Thoracic aorta (tissue), 2 donors: ENCODE measurements at regions not wholly inside any gene's neighbourhood (a gene's known extent, or its start where the extent isn't known, plus 50 kb on each side); places are given as distances from the start of the nearest gene placed in this dataset.

Experiments used
- ATAC-seq: fragments of 150-250 bp; one replicate; pipeline ENCODE4 v1.8.0; 2017; ENCODE audit warnings: low read depth; ENCODE audit not compliant: insufficient number of reproducible peaks, low FRiP score
- DNase-seq: peaks from one replicate; pipeline ENCODE4 v3.0.0-alpha.2; 2020; ENCODE audit warnings: low spot score
- H3K27ac ChIP-seq, 2 donors: fragments of 200-600 bp; sonication (generic); 1 replicate in 1 of 2; 2 replicates in 1 of 2; pipeline ENCODE4 v1.5.1; 2016; ENCODE audit warnings: mild to moderate bottlenecking in 2 of 2, moderate library complexity in 2 of 2
- H3K27me3 ChIP-seq: fragments of 200-600 bp; sonication (generic); replicated peaks from 2 replicates; pipeline ENCODE4 v1.6.0; 2016; ENCODE audit warnings: mild to moderate bottlenecking; ENCODE audit not compliant: insufficient read depth
- H3K36me3 ChIP-seq: fragments of 200-600 bp; sonication (generic); one replicate; pipeline ENCODE4 v1.5.1; 2016
- H3K4me1 ChIP-seq, 2 donors: fragments of 200-600 bp; sonication (generic); 1 replicate in 1 of 2; 2 replicates in 1 of 2; pipeline versions ENCODE4 v1.5.1 to v1.6.0; 2016; ENCODE audit warnings: low read depth in 2 of 2, mild to moderate bottlenecking in 1 of 2; ENCODE audit not compliant: control insufficient read depth in 1 of 2
- H3K4me3 ChIP-seq: fragments of 200-600 bp; sonication (generic); 2 replicates; pipeline ENCODE4 v1.5.1; 2016; ENCODE audit warnings: mild to moderate bottlenecking
- H3K9me3 ChIP-seq: fragments of 200-600 bp; sonication (generic); 2 replicates; pipeline ENCODE4 v1.5.1; 2016
- TF ChIP-seq, protein P1 (sequence below): fragments of 200-600 bp; sonication (generic); IDR thresholded peaks from one replicate; pipeline ENCODE4 v1.5.1; 2019; ENCODE audit warnings: antibody characterized with exemption

DNA sequence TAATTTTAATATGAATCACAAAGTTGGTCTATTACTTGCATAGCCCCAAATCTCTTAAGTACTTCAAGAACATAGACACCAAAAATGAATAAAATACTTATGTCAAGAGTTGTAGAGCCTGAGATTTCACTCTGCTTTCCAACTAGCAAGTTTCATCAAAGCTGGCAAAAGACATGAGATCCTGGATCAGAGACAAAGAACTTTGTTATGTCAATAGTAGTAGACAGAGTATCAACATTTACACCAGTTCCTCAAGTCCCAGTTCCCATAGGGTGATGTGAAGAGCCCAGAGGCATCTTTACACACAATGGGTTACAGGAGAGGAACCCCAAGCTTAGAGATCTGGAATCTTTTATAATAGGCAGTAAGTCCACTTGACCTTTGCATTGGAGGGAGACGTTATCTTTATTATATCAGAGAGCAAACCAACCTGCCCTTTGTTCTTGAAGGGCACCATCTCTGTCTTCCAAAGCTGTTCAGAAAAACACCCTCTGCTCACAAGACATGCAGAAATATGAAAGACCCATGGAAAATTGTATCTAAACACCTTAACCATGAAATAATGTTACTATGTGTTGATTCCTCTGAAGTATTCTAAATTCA is 174.4 kb upstream of the GALNT2 start:
- Histone ChIP-seq H3K9me3 (no peaks in the 10 kb centered on the region), H3K27ac (no peak overlapping the region), H3K4me3 (no peak overlapping the region), H3K27me3 (no peaks in the 10 kb centered on the region), H3K4me1 (peaks cover 0 to 21% of the 10 kb centered on the region in 2 donors), H3K36me3 (no peaks in the 10 kb centered on the region)
- no peak for DNase-seq
- TF ChIP-seq, protein P1, sequence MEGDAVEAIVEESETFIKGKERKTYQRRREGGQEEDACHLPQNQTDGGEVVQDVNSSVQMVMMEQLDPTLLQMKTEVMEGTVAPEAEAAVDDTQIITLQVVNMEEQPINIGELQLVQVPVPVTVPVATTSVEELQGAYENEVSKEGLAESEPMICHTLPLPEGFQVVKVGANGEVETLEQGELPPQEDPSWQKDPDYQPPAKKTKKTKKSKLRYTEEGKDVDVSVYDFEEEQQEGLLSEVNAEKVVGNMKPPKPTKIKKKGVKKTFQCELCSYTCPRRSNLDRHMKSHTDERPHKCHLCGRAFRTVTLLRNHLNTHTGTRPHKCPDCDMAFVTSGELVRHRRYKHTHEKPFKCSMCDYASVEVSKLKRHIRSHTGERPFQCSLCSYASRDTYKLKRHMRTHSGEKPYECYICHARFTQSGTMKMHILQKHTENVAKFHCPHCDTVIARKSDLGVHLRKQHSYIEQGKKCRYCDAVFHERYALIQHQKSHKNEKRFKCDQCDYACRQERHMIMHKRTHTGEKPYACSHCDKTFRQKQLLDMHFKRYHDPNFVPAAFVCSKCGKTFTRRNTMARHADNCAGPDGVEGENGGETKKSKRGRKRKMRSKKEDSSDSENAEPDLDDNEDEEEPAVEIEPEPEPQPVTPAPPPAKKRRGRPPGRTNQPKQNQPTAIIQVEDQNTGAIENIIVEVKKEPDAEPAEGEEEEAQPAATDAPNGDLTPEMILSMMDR = no peak
- ATAC-seq = no peak

DNA sequence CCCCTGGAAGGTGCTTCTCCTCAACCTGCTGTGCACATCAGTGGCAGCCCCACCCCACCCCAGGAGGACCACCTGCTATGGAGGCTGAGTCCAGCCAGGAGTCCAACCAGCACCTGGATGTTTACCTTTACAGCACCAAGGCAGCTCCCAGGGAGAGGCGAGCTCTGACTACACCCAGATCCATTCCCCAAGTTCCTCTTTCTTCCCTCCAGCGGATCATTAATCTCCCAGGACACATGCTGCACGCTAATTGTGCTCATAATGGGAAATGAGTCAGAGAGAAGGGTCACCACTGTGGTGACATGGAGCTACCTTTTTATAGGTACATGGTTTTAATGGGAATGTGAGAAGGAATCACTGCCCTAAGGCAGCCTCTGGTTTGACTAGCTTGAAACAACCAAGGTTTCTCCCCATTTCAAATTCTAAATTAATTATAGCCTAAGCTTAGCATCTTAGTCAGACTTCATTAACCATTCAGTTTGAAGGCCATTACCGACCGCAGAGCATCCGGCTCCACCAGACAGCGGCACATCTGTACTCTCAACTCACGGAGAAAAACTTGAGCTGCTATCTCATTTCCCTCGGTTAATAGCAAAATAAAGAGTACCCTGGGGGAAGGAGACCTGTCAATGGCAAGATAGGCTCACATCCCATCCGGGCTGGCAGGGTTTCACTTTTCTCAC is 173.1 kb upstream of the GALNT2 start:
- no peak for DNase-seq
- Histone ChIP-seq H3K4me3 (no peak overlapping the region), H3K4me1 (peaks cover 0 to 9% of the 10 kb centered on the region in 2 donors), H3K9me3 (no peaks in the 10 kb centered on the region), H3K27ac (no peak overlapping the region), H3K36me3 (no peaks in the 10 kb centered on the region), H3K27me3 (no peaks in the 10 kb centered on the region)
- no peak for ATAC-seq
- TF ChIP-seq, protein P1 = no peak

DNA sequence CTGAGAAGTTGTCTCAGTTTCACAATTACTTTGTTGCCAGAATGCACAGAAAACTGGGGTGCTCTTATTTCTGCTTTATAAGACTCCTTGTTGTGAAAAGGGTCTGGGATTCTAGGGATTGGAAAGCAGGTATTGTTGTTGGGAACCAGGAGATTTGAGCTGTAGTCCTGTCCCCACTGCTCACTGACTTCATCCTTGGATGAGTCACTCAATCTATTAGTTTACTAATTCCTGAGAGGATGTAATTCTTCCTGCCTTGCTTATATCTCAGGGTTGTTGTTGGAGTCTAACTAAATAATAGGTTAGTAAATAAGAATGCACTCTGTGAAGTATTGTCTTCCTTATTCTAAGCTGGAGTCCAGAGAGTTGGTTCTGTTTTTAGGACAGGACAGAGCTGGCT is 172.5 kb upstream of the GALNT2 start:
- TF ChIP-seq, protein P1 = no peak
- ATAC-seq (no peak), DNase-seq (no peak)

DNA sequence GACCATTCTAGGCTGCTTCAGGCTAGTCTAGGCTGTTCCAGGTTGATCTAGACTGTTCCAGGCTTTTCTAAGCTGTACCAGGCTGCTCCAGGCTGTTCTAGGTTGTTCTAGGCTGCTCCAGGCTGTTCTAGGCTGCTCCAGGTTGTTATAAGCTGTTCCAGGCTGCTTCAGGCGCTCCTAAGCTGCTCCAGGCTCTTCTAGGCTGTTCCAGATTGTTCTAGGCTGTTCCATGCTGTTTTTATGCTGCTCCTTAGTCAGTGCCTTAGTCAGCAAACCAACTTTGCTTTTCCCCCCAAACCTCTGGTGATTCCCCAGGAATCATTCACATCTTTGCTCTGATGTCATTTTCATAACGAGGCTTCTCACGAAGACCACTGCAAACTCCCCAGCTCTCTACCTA is 171.4 kb upstream of the GALNT2 start:
- ATAC-seq = no peak

More for the DNA sequence above, 172.5 kb upstream of the GALNT2 start:
- no peaks in the 10 kb centered on the region for H3K36me3 ChIP-seq
- H3K27ac ChIP-seq = no peak overlapping the region
- H3K4me3 ChIP-seq = no peak overlapping the region
- no peaks in the 10 kb centered on the region for H3K27me3 ChIP-seq
- H3K9me3 ChIP-seq = no peaks in the 10 kb centered on the region
- peaks cover 0 to 3% of the 10 kb centered on the region in 2 donors for H3K4me1 ChIP-seq

DNA sequence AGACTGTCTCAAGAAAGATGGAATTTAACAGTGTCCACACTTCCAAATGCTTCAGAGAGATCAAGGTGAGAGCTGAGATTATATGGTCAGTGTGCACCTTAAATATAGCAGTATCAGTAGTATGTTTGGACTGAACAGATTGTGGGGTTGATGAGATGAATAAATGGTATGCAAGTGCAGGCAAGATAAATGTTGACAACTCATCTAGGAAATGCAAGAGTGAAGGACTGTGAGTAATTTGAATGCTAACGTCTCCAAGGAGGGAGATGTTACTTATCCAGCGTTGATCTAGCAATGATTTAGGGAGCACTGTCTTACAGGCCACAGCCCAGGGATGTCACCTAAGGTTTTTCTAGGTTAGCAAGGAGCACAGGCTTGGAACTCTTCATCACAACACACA is 170.7 kb upstream of the GALNT2 start:
- H3K27me3 ChIP-seq = no peaks in the 10 kb centered on the region
- no peaks in the 10 kb centered on the region for H3K4me1 ChIP-seq
- no peak overlapping the region for H3K27ac ChIP-seq
- no peak for ATAC-seq
- H3K36me3 ChIP-seq = no peaks in the 10 kb centered on the region
- no peak for DNase-seq
- H3K4me3 ChIP-seq = no peak overlapping the region
- TF ChIP-seq, protein P1 = no peak
- no peaks in the 10 kb centered on the region for H3K9me3 ChIP-seq

More for the DNA sequence above, 171.4 kb upstream of the GALNT2 start:
- Histone ChIP-seq H3K9me3 (no peaks in the 10 kb centered on the region), H3K4me3 (no peak overlapping the region), H3K4me1 (no peaks in the 10 kb centered on the region), H3K36me3 (no peaks in the 10 kb centered on the region), H3K27ac (no peak overlapping the region), H3K27me3 (no peaks in the 10 kb centered on the region)
- DNase-seq = no peak
- TF ChIP-seq, protein P1 = no peak
